ENCODE measurements at regions not wholly inside any gene's neighbourhood (a gene's known extent, or its start where the extent isn't known, plus 50 kb on each side); places are given as distances from the start of the nearest gene placed in this dataset.

GRCh38 chr6:140176306-140176705 is 801.9 kb upstream of the CITED2 start:
- TF ChIP-seq EZH2 (IDR thresholded peaks at IDR 0.05; ENCODE audit: low read depth) (no peak), CTCF (conservative IDR thresholded peaks at IDR 0.05) (no peak)

Data from PC-9 (cell line).